H1 (cell line): ENCODE measurements at regions not wholly inside any gene's neighbourhood (a gene's known extent, or its start where the extent isn't known, plus 50 kb on each side); places are given as distances from the start of the nearest gene placed in this dataset.

ENCODE experiments used
- BACH1 ChIP-seq: IDR thresholded peaks from 2 replicates; pipeline ENCODE4 v1.6.1; 2012; ENCODE audit warnings: low read length, improper control_type of control experiment
- CHD2 ChIP-seq: IDR thresholded peaks from 2 replicates; pipeline ENCODE4 v1.6.1; 2012; ENCODE audit warnings: low read length, improper control_type of control experiment
- SP1 ChIP-seq: IDR thresholded peaks from 2 replicates; pipeline ENCODE4 v1.6.1; 2011; ENCODE audit warnings: low read depth, low read length

DNA sequence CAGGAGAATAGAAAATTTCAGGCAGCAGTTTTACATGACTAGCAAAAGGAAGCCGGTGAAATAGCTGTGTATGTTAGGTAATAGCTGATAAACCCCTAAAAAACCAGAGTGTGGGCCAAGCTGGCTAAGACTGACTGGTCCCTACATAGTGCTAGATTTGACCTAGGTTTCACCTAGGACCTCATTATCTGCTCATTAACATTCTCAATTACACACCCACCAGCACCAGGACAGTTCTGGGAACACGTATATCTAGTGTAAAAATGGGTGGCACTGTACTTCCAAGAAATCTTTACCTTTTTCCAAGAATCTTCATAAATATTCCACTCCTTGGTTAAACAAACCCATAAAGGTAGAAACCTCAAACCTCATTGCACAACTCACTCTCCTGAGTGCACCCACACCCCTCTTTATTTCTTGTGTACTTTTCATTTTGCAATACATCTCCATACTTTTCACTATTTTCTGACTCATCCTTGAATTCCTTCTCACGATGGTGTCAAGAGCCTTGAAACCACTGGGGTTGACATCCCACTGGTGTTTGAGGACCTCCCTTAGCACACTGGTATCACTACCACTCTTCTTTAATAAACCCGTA is 262.7 kb upstream of the KCNJ16 start:
- no peak for TF ChIP-seq SP1
- TF ChIP-seq BACH1 = no peak
- TF ChIP-seq CHD2 = no peak
